B cell (primary cell): ENCODE measurements at regions not wholly inside any gene's neighbourhood (a gene's known extent, or its start where the extent isn't known, plus 50 kb on each side); places are given as distances from the start of the nearest gene placed in this dataset.

Experiments used
- ATAC-seq: fragments of 200-7000 bp; cut with Tn5 transposase; one replicate; pipeline ENCODE4 v1.10.0; 2021; ENCODE audit warnings: low read depth, mild to moderate bottlenecking, moderate number of reproducible peaks, moderate library complexity
- CTCF ChIA-PET: fragments of 350-600 bp; sonication (Branson Sonifier 250); formaldehyde crosslinking; loops from one replicate; lab custom pipeline; 2021; ENCODE audit warnings: antibody characterized with exemption, inconsistent platforms; lab: Charles Lee
- POLR2A ChIA-PET: fragments of 350-600 bp; sonication (Branson Sonifier 250); formaldehyde crosslinking; loops from one replicate; lab custom pipeline; 2021; ENCODE audit warnings: antibody characterized with exemption; lab: Charles Lee
- DNase-seq: peaks from one replicate; pipeline ENCODE4 v3.0.0; 2013
- H2AFZ ChIP-seq: 2 replicates; pipeline ENCODE4 v1.6.1; 2012; ENCODE audit warnings: mild to moderate bottlenecking, low read depth, low read length; ENCODE audit not compliant: insufficient read depth, poor library complexity, severe bottlenecking
- H3K27ac ChIP-seq, 2 donors: 1 replicate in 1 of 2; 2 replicates in 1 of 2; pipeline ENCODE4 v1.5.1; 2012 to 2013; ENCODE audit warnings: low read length in 2 of 2, mild to moderate bottlenecking in 2 of 2, moderate library complexity in 1 of 2
- H3K27me3 ChIP-seq, 4 experiments: fragments of 200-600 bp in 1 of 4; sonication (generic) in 1 of 4; replicated peaks in 1 of 4; 1 replicate in 2 of 4; 2 replicates in 2 of 4; pipeline versions ENCODE4 v1.6.1 to v1.7.0; 2013 to 2016; ENCODE audit warnings: low read length in 3 of 4, mild to moderate bottlenecking in 2 of 4, mixed read lengths in 1 of 4, moderate library complexity in 1 of 4; ENCODE audit not compliant: insufficient read depth in 4 of 4, control insufficient read depth in 3 of 4; ENCODE audit errors: control extremely low read depth in 1 of 4
- H3K36me3 ChIP-seq, 2 experiments: replicated peaks in 1 of 2; 1 replicate in 1 of 2; 2 replicates in 1 of 2; pipeline versions ENCODE4 v1.6.1 to v1.7.1; 2013; ENCODE audit warnings: low read length in 1 of 2; ENCODE audit not compliant: insufficient read depth in 2 of 2, control insufficient read depth in 1 of 2; ENCODE audit errors: control extremely low read depth in 1 of 2, extremely low read depth in 1 of 2
- H3K4me1 ChIP-seq, 2 donors: fragments of 200-600 bp in 1 of 2; sonication (generic) in 1 of 2; 1 replicate in 1 of 2; 2 replicates in 1 of 2; pipeline versions ENCODE4 v1.5.1 to v1.6.1; 2013 to 2017; ENCODE audit warnings: low read length in 2 of 2; ENCODE audit not compliant: control insufficient read depth in 2 of 2, insufficient read depth in 2 of 2
- H3K4me2 ChIP-seq: replicated peaks from 2 replicates; pipeline ENCODE3; 2012; ENCODE audit warnings: mild to moderate bottlenecking, low read depth, low read length; ENCODE audit not compliant: poor library complexity, severe bottlenecking
- H3K4me3 ChIP-seq, 5 experiments: fragments of 200-600 bp in 1 of 5; sonication (generic) in 1 of 5; 1 replicate in 3 of 5; 2 replicates in 2 of 5; pipeline versions ENCODE4 v1.5.1 to v1.7.0; 2011 to 2016; ENCODE audit warnings: low read length in 4 of 5, mild to moderate bottlenecking in 4 of 5, low read depth in 2 of 5, control low read depth in 1 of 5, moderate library complexity in 1 of 5; ENCODE audit not compliant: insufficient read depth in 1 of 5; ENCODE audit errors: control extremely low read depth in 1 of 5, extremely low read depth in 1 of 5
- H3K79me2 ChIP-seq: fragments of 200-600 bp; sonication (generic); one replicate; pipeline ENCODE4 v1.6.0; 2016; ENCODE audit warnings: low read length; ENCODE audit not compliant: control insufficient read depth, insufficient read depth
- H3K9ac ChIP-seq: fragments of 200-600 bp; sonication (generic); 2 replicates; pipeline ENCODE4 v1.6.1; 2017; ENCODE audit warnings: mild to moderate bottlenecking, low read length, moderate library complexity
- H3K9me3 ChIP-seq, 3 donors: one replicate each; pipeline versions ENCODE4 v1.6.1 to v1.7.1; 2013; ENCODE audit warnings: low read length in 2 of 3; ENCODE audit not compliant: control insufficient read depth in 2 of 3, insufficient read depth in 1 of 3; ENCODE audit errors: control extremely low read depth in 1 of 3
- H4K20me1 ChIP-seq: 2 replicates; pipeline ENCODE4 v1.6.0; 2012; ENCODE audit warnings: mild to moderate bottlenecking, low read length; ENCODE audit not compliant: insufficient read depth, control insufficient read depth, poor library complexity, severe bottlenecking
- H3K27ac Mint-ChIP-seq: one replicate; pipeline ENCODE4 v1.8.0; 2021; ENCODE audit warnings: mixed read lengths
- H3K27me3 Mint-ChIP-seq: one replicate; pipeline ENCODE4 v1.8.0; 2021; ENCODE audit warnings: mixed read lengths
- H3K4me1 Mint-ChIP-seq: one replicate; pipeline ENCODE4 v1.8.0; 2021; ENCODE audit warnings: mixed read lengths
- H3K4me3 Mint-ChIP-seq: one replicate; pipeline ENCODE4 v1.8.0; 2021; ENCODE audit warnings: mixed read lengths
- H3K9me3 Mint-ChIP-seq: one replicate; pipeline ENCODE4 v1.8.0; 2022; ENCODE audit warnings: mixed read lengths; ENCODE audit not compliant: insufficient read depth
- EZH2 ChIP-seq: IDR thresholded peaks from 2 replicates; pipeline ENCODE4 v1.6.1; 2012; ENCODE audit warnings: borderline replicate concordance, low read depth, mild to moderate bottlenecking, moderate library complexity, low read length; ENCODE audit not compliant: insufficient read depth, poor library complexity, severe bottlenecking
- WGBS: methylation state at CpG from one replicate; pipeline ENCODE4 v1.1.5; 2013; ENCODE audit warnings: missing lambda C conversion rate; ENCODE audit not compliant: insufficient coverage; 5-methylcytosine and 5-hydroxymethylcytosine counted together
- intact Hi-C: fragments of 100-400 bp; cut with micrococcal nuclease; formaldehyde crosslinking; loops from one replicate; pipeline ENCODE4 v1.10.0; 2022
- TF ChIP-seq, protein P1 (sequence below): fragments of 200-600 bp; IDR thresholded peaks from one replicate; pipeline ENCODE4 v1.8.0; 2022; ENCODE audit warnings: antibody characterized with exemption, mild to moderate bottlenecking

DNA sequence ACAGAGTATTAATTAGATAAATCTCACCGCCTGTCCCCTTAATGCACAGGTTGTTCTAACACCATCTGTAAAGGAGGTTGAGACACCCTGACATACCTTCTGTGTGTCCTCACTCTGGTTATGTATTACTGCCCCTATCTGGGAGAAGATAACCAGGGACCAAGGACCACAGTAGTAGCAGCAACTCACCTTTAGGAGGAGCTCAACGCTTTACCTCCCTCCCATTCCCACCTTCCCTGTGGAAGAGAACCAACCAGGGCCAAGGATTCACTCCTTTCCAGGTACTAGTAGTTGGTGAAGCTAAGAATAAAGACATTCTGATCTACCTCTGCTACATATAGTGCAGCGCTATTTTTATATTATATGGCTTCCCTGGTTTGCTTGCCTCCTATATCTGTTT is 232.6 kb downstream of the MEX3B start:
- ATAC-seq (no peak), DNase-seq (no peak)
- WGBS = no CpG with 5 or more reads among the region's 3 CpGs
- H3K9ac ChIP-seq = no peak overlapping the region
- TF ChIP-seq, protein P1, sequence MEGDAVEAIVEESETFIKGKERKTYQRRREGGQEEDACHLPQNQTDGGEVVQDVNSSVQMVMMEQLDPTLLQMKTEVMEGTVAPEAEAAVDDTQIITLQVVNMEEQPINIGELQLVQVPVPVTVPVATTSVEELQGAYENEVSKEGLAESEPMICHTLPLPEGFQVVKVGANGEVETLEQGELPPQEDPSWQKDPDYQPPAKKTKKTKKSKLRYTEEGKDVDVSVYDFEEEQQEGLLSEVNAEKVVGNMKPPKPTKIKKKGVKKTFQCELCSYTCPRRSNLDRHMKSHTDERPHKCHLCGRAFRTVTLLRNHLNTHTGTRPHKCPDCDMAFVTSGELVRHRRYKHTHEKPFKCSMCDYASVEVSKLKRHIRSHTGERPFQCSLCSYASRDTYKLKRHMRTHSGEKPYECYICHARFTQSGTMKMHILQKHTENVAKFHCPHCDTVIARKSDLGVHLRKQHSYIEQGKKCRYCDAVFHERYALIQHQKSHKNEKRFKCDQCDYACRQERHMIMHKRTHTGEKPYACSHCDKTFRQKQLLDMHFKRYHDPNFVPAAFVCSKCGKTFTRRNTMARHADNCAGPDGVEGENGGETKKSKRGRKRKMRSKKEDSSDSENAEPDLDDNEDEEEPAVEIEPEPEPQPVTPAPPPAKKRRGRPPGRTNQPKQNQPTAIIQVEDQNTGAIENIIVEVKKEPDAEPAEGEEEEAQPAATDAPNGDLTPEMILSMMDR = no peak
- TF ChIP-seq EZH2 = no peak
- Mint-ChIP-seq H3K4me3 (no peak overlapping the region), H3K4me1 (no peaks in the 10 kb centered on the region), H3K27ac (no peak overlapping the region), H3K9me3 (no peaks in the 10 kb centered on the region), H3K27me3 (peaks cover 13% of the 10 kb centered on the region)
- no peaks in the 10 kb centered on the region for H3K4me1 ChIP-seq
- H3K27me3 ChIP-seq = peaks cover 0 to 2% (median under 1%) of the 10 kb centered on the region in 4 experiments
- H2AFZ ChIP-seq = no peak overlapping the region
- ChIA-PET CTCF (no interaction called here), POLR2A (no interaction called here)
- no peak overlapping the region for H3K4me2 ChIP-seq
- H4K20me1 ChIP-seq = no peaks in the 10 kb centered on the region
- H3K36me3 ChIP-seq = no peaks in the 10 kb centered on the region
- no peak overlapping the region for H3K27ac ChIP-seq
- no peaks in the 10 kb centered on the region for H3K79me2 ChIP-seq
- intact Hi-C loops = no loop called here
- H3K4me3 ChIP-seq = no peak overlapping the region
- H3K9me3 ChIP-seq = no peaks in the 10 kb centered on the region

GRCh38 chr15:81812456-81812855 is 233.4 kb downstream of the MEX3B start:
- Histone ChIP-seq H2AFZ (no peak overlapping the region), H3K27ac (no peak overlapping the region), H3K4me2 (no peak overlapping the region), H4K20me1 (no peaks in the 10 kb centered on the region), H3K9me3 (no peaks in the 10 kb centered on the region), H3K27me3 (peaks cover 0 to 2% (median 0%) of the 10 kb centered on the region in 4 experiments), H3K9ac (no peak overlapping the region), H3K36me3 (no peaks in the 10 kb centered on the region), H3K4me1 (no peaks in the 10 kb centered on the region), H3K79me2 (no peaks in the 10 kb centered on the region), H3K4me3 (no peak overlapping the region)
- intact Hi-C loops = no loop called here
- H3K9me3 Mint-ChIP-seq = no peaks in the 10 kb centered on the region
- POLR2A ChIA-PET = no interaction called here
- WGBS = 93% methylated on average over 5 of the region's 7 CpGs
- H3K4me3 Mint-ChIP-seq = no peak overlapping the region
- no peak overlapping the region for H3K27ac Mint-ChIP-seq
- no peak for DNase-seq
- no peak for TF ChIP-seq EZH2
- TF ChIP-seq, protein P1 = no peak
- ATAC-seq = no peak
- peaks cover 6% of the 10 kb centered on the region for H3K27me3 Mint-ChIP-seq
- no peaks in the 10 kb centered on the region for H3K4me1 Mint-ChIP-seq
- CTCF ChIA-PET = no interaction called here
